Neural crest cell (in vitro differentiated cells): ENCODE measurements at regions not wholly inside any gene's neighbourhood (a gene's known extent, or its start where the extent isn't known, plus 50 kb on each side); places are given as distances from the start of the nearest gene placed in this dataset.

Source experiments
- DNase-seq: peaks from one replicate; pipeline ENCODE4 v3.0.0; 2021; ENCODE audit warnings: low read depth, mixed read lengths, low spot score
- H3K27ac Mint-ChIP-seq: one replicate; pipeline ENCODE4 v1.8.0; 2021; ENCODE audit warnings: mild to moderate bottlenecking, mixed read lengths; ENCODE audit not compliant: unreplicated experiment
- H3K27me3 Mint-ChIP-seq: 2 replicates; pipeline ENCODE4 v1.8.0; 2021; ENCODE audit warnings: low read depth, mild to moderate bottlenecking, mixed read lengths
- H3K36me3 Mint-ChIP-seq: 2 replicates; pipeline ENCODE4 v1.8.0; 2021; ENCODE audit warnings: low read depth, mild to moderate bottlenecking, mixed read lengths
- H3K4me1 Mint-ChIP-seq: 2 replicates; pipeline ENCODE4 v1.8.0; 2021; ENCODE audit warnings: mixed read lengths
- H3K4me3 Mint-ChIP-seq: one replicate; pipeline ENCODE4 v1.8.0; 2021; ENCODE audit warnings: mild to moderate bottlenecking, mixed read lengths
- H3K9me3 Mint-ChIP-seq: 2 replicates; pipeline ENCODE4 v1.8.0; 2021; ENCODE audit warnings: mixed read lengths
- TF ChIP-seq, protein P1 (sequence below): fragments of 200-600 bp; sonication (generic); conservative IDR thresholded peaks from 2 replicates; pipeline ENCODE4 v1.5.0; 2021; ENCODE audit warnings: antibody characterized with exemption, mild to moderate bottlenecking

GRCh38 chr6:74851596-74851995, 354.3 kb downstream of the COL12A1 start:
- Mint-ChIP-seq H3K27me3 (no peaks in the 10 kb centered on the region), H3K4me3 (no peak overlapping the region), H3K27ac (no peak overlapping the region), H3K36me3 (no peaks in the 10 kb centered on the region), H3K4me1 (no peaks in the 10 kb centered on the region), H3K9me3 (peaks cover 2% of the 10 kb centered on the region)
- no peak for DNase-seq
- TF ChIP-seq, protein P1, sequence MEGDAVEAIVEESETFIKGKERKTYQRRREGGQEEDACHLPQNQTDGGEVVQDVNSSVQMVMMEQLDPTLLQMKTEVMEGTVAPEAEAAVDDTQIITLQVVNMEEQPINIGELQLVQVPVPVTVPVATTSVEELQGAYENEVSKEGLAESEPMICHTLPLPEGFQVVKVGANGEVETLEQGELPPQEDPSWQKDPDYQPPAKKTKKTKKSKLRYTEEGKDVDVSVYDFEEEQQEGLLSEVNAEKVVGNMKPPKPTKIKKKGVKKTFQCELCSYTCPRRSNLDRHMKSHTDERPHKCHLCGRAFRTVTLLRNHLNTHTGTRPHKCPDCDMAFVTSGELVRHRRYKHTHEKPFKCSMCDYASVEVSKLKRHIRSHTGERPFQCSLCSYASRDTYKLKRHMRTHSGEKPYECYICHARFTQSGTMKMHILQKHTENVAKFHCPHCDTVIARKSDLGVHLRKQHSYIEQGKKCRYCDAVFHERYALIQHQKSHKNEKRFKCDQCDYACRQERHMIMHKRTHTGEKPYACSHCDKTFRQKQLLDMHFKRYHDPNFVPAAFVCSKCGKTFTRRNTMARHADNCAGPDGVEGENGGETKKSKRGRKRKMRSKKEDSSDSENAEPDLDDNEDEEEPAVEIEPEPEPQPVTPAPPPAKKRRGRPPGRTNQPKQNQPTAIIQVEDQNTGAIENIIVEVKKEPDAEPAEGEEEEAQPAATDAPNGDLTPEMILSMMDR: no peak

- H3K36me3 Mint-ChIP-seq: no peaks in the 10 kb centered on the region
- H3K4me3 Mint-ChIP-seq: no peak overlapping the region
- H3K9me3 Mint-ChIP-seq: peaks cover 2% of the 10 kb centered on the region
- no peaks in the 10 kb centered on the region for H3K4me1 Mint-ChIP-seq
- no peak overlapping the region for H3K27ac Mint-ChIP-seq
- TF ChIP-seq, protein P1: no peak
- DNase-seq: no peak
- no peaks in the 10 kb centered on the region for H3K27me3 Mint-ChIP-seq
Observed at GRCh38 chr6:74840953-74841352, 364.9 kb downstream of the COL12A1 start.

GRCh38 chr6:74834967-74835366, 370.9 kb downstream of the COL12A1 start:
- H3K4me3 Mint-ChIP-seq: no peak overlapping the region
- no peaks in the 10 kb centered on the region for H3K27me3 Mint-ChIP-seq
- peaks cover 3% of the 10 kb centered on the region for H3K9me3 Mint-ChIP-seq
- H3K36me3 Mint-ChIP-seq: peaks cover 4% of the 10 kb centered on the region
- H3K4me1 Mint-ChIP-seq: no peaks in the 10 kb centered on the region
- no peak for DNase-seq
- H3K27ac Mint-ChIP-seq: no peak overlapping the region
- TF ChIP-seq, protein P1: no peak

- Mint-ChIP-seq H3K9me3 (peaks cover 9% of the 10 kb centered on the region), H3K4me1 (no peaks in the 10 kb centered on the region), H3K27me3 (no peaks in the 10 kb centered on the region), H3K36me3 (peaks cover 4% of the 10 kb centered on the region), H3K27ac (no peak overlapping the region), H3K4me3 (no peak overlapping the region)
- TF ChIP-seq, protein P1: no peak
- no peak for DNase-seq
Observed at GRCh38 chr6:74826263-74826662, 379.6 kb downstream of the COL12A1 start.

DNA sequence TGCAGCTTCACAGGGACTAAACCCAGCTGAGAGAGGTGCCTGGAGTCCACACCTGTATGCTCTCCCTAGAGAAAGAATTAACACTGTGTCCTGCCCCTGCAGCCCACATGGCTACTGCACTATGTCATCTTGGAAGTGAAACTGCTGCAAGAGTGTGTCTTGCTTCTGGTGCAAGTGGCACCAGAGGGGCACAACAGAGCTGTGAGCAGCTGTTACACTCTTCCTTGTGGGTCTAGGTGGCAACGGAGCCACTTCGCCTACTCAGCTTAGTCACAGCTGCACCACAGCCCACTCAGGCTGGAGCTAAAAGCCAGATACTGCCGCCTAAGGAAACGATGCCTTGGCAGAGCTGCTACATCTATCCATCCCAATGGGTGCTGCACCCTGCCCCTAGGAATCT, 391.4 kb downstream of the COL12A1 start:
- no peaks in the 10 kb centered on the region for H3K4me1 Mint-ChIP-seq

More for the DNA sequence above, 391.4 kb downstream of the COL12A1 start:
- TF ChIP-seq, protein P1: no peak
- Mint-ChIP-seq H3K4me3 (no peak overlapping the region), H3K36me3 (peaks cover 2% of the 10 kb centered on the region), H3K27ac (no peak overlapping the region), H3K27me3 (no peaks in the 10 kb centered on the region), H3K9me3 (peaks cover 9% of the 10 kb centered on the region)
- DNase-seq: no peak
